ENCODE measurements at regions not wholly inside any gene's neighbourhood (a gene's known extent, or its start where the extent isn't known, plus 50 kb on each side); places are given as distances from the start of the nearest gene placed in this dataset.

GRCh38 chr3:115517457-115518050 lies 105.8 kb upstream of the GAP43 start:
- no peak for DNase-seq (ENCODE audit: extremely low read depth, low read depth)

GRCh38 chr3:115518100-115518852 lies 105.0 kb upstream of the GAP43 start:
- DNase-seq (ENCODE audit: extremely low read depth, low read depth), result no peak

- no peak for DNase-seq (ENCODE audit: extremely low read depth, low read depth)
Measured at GRCh38 chr3:115520241-115520640, 103.1 kb upstream of the GAP43 start.

- DNase-seq (ENCODE audit: extremely low read depth, low read depth), result no peak
Measured at GRCh38 chr3:115520651-115521245, 102.6 kb upstream of the GAP43 start.

GRCh38 chr3:115523458-115523857 lies 99.9 kb upstream of the GAP43 start:
- no peak for DNase-seq (ENCODE audit: extremely low read depth, low read depth)

- no peak for DNase-seq (ENCODE audit: extremely low read depth, low read depth)
Measured at GRCh38 chr3:115524549-115524948, 98.8 kb upstream of the GAP43 start.

GRCh38 chr3:115525731-115526130 lies 97.6 kb upstream of the GAP43 start:
- no peak for DNase-seq (ENCODE audit: extremely low read depth, low read depth)

GRCh38 chr3:115533218-115533617 lies 90.1 kb upstream of the GAP43 start:
- DNase-seq (ENCODE audit: extremely low read depth, low read depth), result no peak

- DNase-seq (ENCODE audit: extremely low read depth, low read depth), result no peak
Measured at GRCh38 chr3:115536171-115536570, 87.1 kb upstream of the GAP43 start.

GRCh38 chr3:115537669-115538068 lies 85.6 kb upstream of the GAP43 start:
- no peak for DNase-seq (ENCODE audit: extremely low read depth, low read depth)

- DNase-seq (ENCODE audit: extremely low read depth, low read depth), result no peak
Measured at GRCh38 chr3:115547207-115547606, 76.1 kb upstream of the GAP43 start.

- DNase-seq (ENCODE audit: extremely low read depth, low read depth), result no peak
Measured at GRCh38 chr3:115548611-115549010, 74.7 kb upstream of the GAP43 start.

GRCh38 chr3:115549071-115549470 lies 74.2 kb upstream of the GAP43 start:
- DNase-seq (ENCODE audit: extremely low read depth, low read depth), result no peak

GRCh38 chr3:115550285-115550761 lies 73.0 kb upstream of the GAP43 start:
- no peak for DNase-seq (ENCODE audit: extremely low read depth, low read depth)

- DNase-seq (ENCODE audit: extremely low read depth, low read depth), result no peak
Measured at GRCh38 chr3:115551016-115551415, 72.3 kb upstream of the GAP43 start.

GRCh38 chr3:115552007-115552406 lies 71.3 kb upstream of the GAP43 start:
- no peak for DNase-seq (ENCODE audit: extremely low read depth, low read depth)

GRCh38 chr3:115553796-115554486 lies 69.4 kb upstream of the GAP43 start:
- DNase-seq (ENCODE audit: extremely low read depth, low read depth), result no peak

- DNase-seq (ENCODE audit: extremely low read depth, low read depth), result no peak
Measured at GRCh38 chr3:115554487-115554807, 68.9 kb upstream of the GAP43 start.

GRCh38 chr3:115562636-115563267 lies 60.6 kb upstream of the GAP43 start:
- DNase-seq (ENCODE audit: extremely low read depth, low read depth), result no peak

GRCh38 chr3:115563984-115564383 lies 59.3 kb upstream of the GAP43 start:
- DNase-seq (ENCODE audit: extremely low read depth, low read depth), result no peak

- DNase-seq (ENCODE audit: extremely low read depth, low read depth), result no peak
Measured at GRCh38 chr3:115571413-115571812, 51.9 kb upstream of the GAP43 start.
